ENCODE measurements at regions not wholly inside any gene's neighbourhood (a gene's known extent, or its start where the extent isn't known, plus 50 kb on each side); places are given as distances from the start of the nearest gene placed in this dataset.
"Not testable (repeated sequence)": the region's sequence is repeated elsewhere in the genome, so short reads cannot be mapped to it uniquely, and the experiment has no call there.

- no peaks in the 10 kb centered on the region for H4K20me1 ChIP-seq (ENCODE audit: insufficient read depth, low read length)
- H3K4me1 ChIP-seq (ENCODE audit: insufficient read depth, low read length) = no peaks in the 10 kb centered on the region
- no peak overlapping the region for H3K4me2 ChIP-seq (ENCODE audit: insufficient read depth, low read length)
- H3K36me3 ChIP-seq (ENCODE audit: insufficient read depth, low read length) = no peaks in the 10 kb centered on the region
- H3K79me2 ChIP-seq (ENCODE audit: insufficient read depth, low read length) = no peaks in the 10 kb centered on the region
- H3K27me3 ChIP-seq (ENCODE audit: insufficient read depth, low read length) = no peaks in the 10 kb centered on the region
- H2AFZ ChIP-seq (ENCODE audit: low read length) = no peak overlapping the region
- no peak for TF ChIP-seq CTCF (IDR thresholded peaks at IDR 0.05; ENCODE audit: extremely low read depth, low read depth, low read length)
- no peak overlapping the region for H3K27ac ChIP-seq (ENCODE audit: low read depth, low read length)
- no peaks in the 10 kb centered on the region for H3K9me3 ChIP-seq (ENCODE audit: low read depth, low read length)
- no peak for DNase-seq (ENCODE audit: insufficient read length, low spot score, missing footprints)
- H3K4me3 ChIP-seq (ENCODE audit: insufficient read depth, low read length) = no peak overlapping the region
Observed at GRCh38 chr3:130582457-130583153, 65.6 kb downstream of the COL6A6 start.

GRCh38 chr3:130594749-130595148 lies 77.8 kb downstream of the COL6A6 start:
- DNase-seq (ENCODE audit: insufficient read length, low spot score, missing footprints); H3K36me3 ChIP-seq (ENCODE audit: insufficient read depth, low read length); H3K27me3 ChIP-seq (ENCODE audit: insufficient read depth, low read length); H3K4me2 ChIP-seq (ENCODE audit: insufficient read depth, low read length); H3K27ac ChIP-seq (ENCODE audit: low read depth, low read length); H4K20me1 ChIP-seq (ENCODE audit: insufficient read depth, low read length); H3K4me1 ChIP-seq (ENCODE audit: insufficient read depth, low read length); H3K9me3 ChIP-seq (ENCODE audit: low read depth, low read length); H2AFZ ChIP-seq (ENCODE audit: low read length); H3K79me2 ChIP-seq (ENCODE audit: insufficient read depth, low read length); H3K4me3 ChIP-seq (ENCODE audit: insufficient read depth, low read length): not testable (repeated sequence)

- no peaks in the 10 kb centered on the region for H4K20me1 ChIP-seq (ENCODE audit: insufficient read depth, low read length)
- DNase-seq (ENCODE audit: insufficient read length, low spot score, missing footprints) = no peak
Observed at GRCh38 chr3:130596484-130596883, 79.5 kb downstream of the COL6A6 start.

GRCh38 chr3:130601442-130601971 lies 84.5 kb downstream of the COL6A6 start:
- Histone ChIP-seq H3K4me1 (ENCODE audit: insufficient read depth, low read length) (no peaks in the 10 kb centered on the region), H3K27me3 (ENCODE audit: insufficient read depth, low read length) (no peaks in the 10 kb centered on the region), H4K20me1 (ENCODE audit: insufficient read depth, low read length) (no peaks in the 10 kb centered on the region), H3K27ac (ENCODE audit: low read depth, low read length) (no peak overlapping the region), H3K79me2 (ENCODE audit: insufficient read depth, low read length) (no peaks in the 10 kb centered on the region), H3K4me2 (ENCODE audit: insufficient read depth, low read length) (peak overlapping the region; percentile 44), H3K9me3 (ENCODE audit: low read depth, low read length) (no peaks in the 10 kb centered on the region), H2AFZ (ENCODE audit: low read length) (no peak overlapping the region), H3K36me3 (ENCODE audit: insufficient read depth, low read length) (no peaks in the 10 kb centered on the region), H3K4me3 (ENCODE audit: insufficient read depth, low read length) (peak overlapping the region; percentile 38)
- no peak for DNase-seq (ENCODE audit: insufficient read length, low spot score, missing footprints)
- no peak for TF ChIP-seq CTCF (IDR thresholded peaks at IDR 0.05; ENCODE audit: extremely low read depth, low read depth, low read length)

More at GRCh38 chr3:130596484-130596883, 79.5 kb downstream of the COL6A6 start:
- H3K9me3 ChIP-seq (ENCODE audit: low read depth, low read length) = no peaks in the 10 kb centered on the region
- H3K27me3 ChIP-seq (ENCODE audit: insufficient read depth, low read length) = no peaks in the 10 kb centered on the region
- H3K79me2 ChIP-seq (ENCODE audit: insufficient read depth, low read length) = no peaks in the 10 kb centered on the region
- no peak for TF ChIP-seq CTCF (IDR thresholded peaks at IDR 0.05; ENCODE audit: extremely low read depth, low read depth, low read length)
- H3K27ac ChIP-seq (ENCODE audit: low read depth, low read length) = no peak overlapping the region
- H3K4me1 ChIP-seq (ENCODE audit: insufficient read depth, low read length) = no peaks in the 10 kb centered on the region
- H3K4me3 ChIP-seq (ENCODE audit: insufficient read depth, low read length) = no peak overlapping the region
- H3K4me2 ChIP-seq (ENCODE audit: insufficient read depth, low read length) = no peak overlapping the region
- no peak overlapping the region for H2AFZ ChIP-seq (ENCODE audit: low read length)
- H3K36me3 ChIP-seq (ENCODE audit: insufficient read depth, low read length) = no peaks in the 10 kb centered on the region

Measured in osteoblast (primary cell).